ENCODE measurements at regions not wholly inside any gene's neighbourhood (a gene's known extent, or its start where the extent isn't known, plus 50 kb on each side); places are given as distances from the start of the nearest gene placed in this dataset.
"Not testable (repeated sequence)": the region's sequence is repeated elsewhere in the genome, so short reads cannot be mapped to it uniquely, and the experiment has no call there.

DNA sequence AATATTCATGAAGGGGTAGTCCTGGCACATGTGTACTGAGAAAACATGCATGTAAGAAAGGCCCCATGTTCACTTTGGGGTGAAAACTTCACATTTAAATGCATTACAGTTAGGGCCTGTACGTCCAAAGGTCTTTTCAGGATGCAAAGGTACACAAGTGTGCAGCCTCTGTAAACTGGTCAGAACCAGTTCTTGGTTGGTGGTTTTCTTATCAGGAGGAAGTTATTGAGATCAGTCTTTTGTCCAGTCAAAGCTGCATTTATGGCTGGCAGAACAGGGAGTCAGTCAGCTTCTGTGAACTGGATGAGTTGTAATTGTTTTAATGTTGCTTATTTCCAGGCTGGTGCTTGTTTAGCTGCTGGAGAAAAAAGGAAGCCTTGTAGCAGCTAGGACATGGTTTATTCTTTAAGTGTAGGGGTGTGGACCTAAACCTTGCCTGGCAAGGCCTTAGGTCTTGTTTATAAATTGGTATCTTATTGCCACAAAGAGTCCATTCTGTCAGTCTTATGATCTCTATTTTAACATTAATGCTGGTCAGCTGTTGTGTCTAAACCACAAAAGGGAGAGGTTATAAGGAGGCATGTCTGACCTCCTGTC, 1906.6 kb upstream of the TENM3 start:
- H3K27me3 Mint-ChIP-seq = no peaks in the 10 kb centered on the region
- no peak overlapping the region for H3K27ac Mint-ChIP-seq
- peaks cover 15 to 21% of the 10 kb centered on the region in 2 donors for H3K9me3 Mint-ChIP-seq
- no peaks in the 10 kb centered on the region for H3K4me1 Mint-ChIP-seq (ENCODE audit: low read depth in 2 of 2)
- H3K4me3 Mint-ChIP-seq = no peak overlapping the region
- DNase-seq (no peak), ATAC-seq (replicated peaks) (no peak)
- no peaks in the 10 kb centered on the region for H3K36me3 Mint-ChIP-seq (ENCODE audit: insufficient read depth)

- H3K27me3 Mint-ChIP-seq = no peaks in the 10 kb centered on the region
- no peak overlapping the region for H3K27ac Mint-ChIP-seq
- no peaks in the 10 kb centered on the region for H3K36me3 Mint-ChIP-seq (ENCODE audit: insufficient read depth)
- H3K9me3 Mint-ChIP-seq = peaks cover under 1 to 8% of the 10 kb centered on the region in 2 donors
- DNase-seq = no peak
- H3K4me3 Mint-ChIP-seq = no peak overlapping the region
- ATAC-seq (replicated peaks) = no peak
- no peaks in the 10 kb centered on the region for H3K4me1 Mint-ChIP-seq (ENCODE audit: low read depth in 2 of 2)
Measured at GRCh38 chr4:180341926-180342325, 1901.3 kb upstream of the TENM3 start.

DNA sequence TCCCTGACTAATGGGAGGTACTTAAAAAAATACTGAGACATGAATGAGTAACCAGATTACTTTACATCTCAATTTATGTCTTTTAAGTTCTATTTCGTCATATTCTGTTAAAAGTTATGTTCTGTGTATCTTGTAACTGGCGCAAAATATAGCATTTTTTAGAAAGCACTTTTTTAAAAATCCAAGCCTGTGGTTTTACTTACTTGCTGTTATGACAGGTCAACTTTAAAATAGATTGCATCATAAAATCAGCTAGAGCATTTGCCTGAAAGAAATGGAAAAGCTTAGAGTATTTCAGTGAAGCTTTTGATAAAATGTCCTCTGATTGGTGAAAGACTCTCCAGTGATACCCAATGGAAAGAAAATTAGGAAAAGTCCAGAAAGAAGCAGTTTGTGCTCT, 1892.3 kb upstream of the TENM3 start:
- Mint-ChIP-seq H3K36me3 (ENCODE audit: insufficient read depth) (no peaks in the 10 kb centered on the region), H3K27ac (no peak overlapping the region), H3K4me1 (ENCODE audit: low read depth in 2 of 2) (no peaks in the 10 kb centered on the region), H3K9me3 (peaks cover 7 to 10% of the 10 kb centered on the region in 2 donors), H3K4me3 (no peak overlapping the region), H3K27me3 (no peaks in the 10 kb centered on the region)
- no peak for ATAC-seq (replicated peaks)
- DNase-seq = no peak

DNA sequence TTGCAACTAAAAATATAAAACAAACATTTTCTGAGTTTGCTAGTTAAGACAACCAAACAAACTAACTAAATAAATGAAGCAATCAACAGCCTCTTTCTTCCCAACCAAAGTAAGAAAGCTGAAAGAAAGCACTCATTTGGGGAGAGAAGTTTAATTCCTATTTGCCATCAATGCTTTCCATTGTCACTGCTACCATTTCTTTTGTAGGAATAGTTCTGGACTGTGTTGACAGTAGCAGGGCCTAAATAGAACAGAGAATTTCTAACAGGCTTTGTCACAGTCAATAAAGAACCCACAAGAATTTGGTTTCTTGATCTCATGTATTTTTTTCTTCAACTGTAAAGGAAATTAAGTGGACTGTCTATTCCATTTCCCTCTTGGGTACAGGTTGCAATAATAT, 1886.4 kb upstream of the TENM3 start:
- no peaks in the 10 kb centered on the region for H3K4me1 Mint-ChIP-seq (ENCODE audit: low read depth in 2 of 2)
- peaks cover 3% of the 10 kb centered on the region for H3K36me3 Mint-ChIP-seq (ENCODE audit: insufficient read depth)
- H3K27me3 Mint-ChIP-seq = no peaks in the 10 kb centered on the region
- DNase-seq (no peak), ATAC-seq (replicated peaks) (no peak)
- no peak overlapping the region for H3K4me3 Mint-ChIP-seq
- no peak overlapping the region for H3K27ac Mint-ChIP-seq
- H3K9me3 Mint-ChIP-seq = peaks cover 14 to 20% of the 10 kb centered on the region in 2 donors

- not testable (repeated sequence) for H3K4me1 Mint-ChIP-seq (ENCODE audit: low read depth in 2 of 2); H3K27ac Mint-ChIP-seq; H3K36me3 Mint-ChIP-seq (ENCODE audit: insufficient read depth); ATAC-seq (replicated peaks); DNase-seq; H3K27me3 Mint-ChIP-seq; H3K4me3 Mint-ChIP-seq
- peaks cover 12 to 17% of the 10 kb centered on the region in 2 donors for H3K9me3 Mint-ChIP-seq
Measured at GRCh38 chr4:180360113-180360512, 1883.1 kb upstream of the TENM3 start.

DNA sequence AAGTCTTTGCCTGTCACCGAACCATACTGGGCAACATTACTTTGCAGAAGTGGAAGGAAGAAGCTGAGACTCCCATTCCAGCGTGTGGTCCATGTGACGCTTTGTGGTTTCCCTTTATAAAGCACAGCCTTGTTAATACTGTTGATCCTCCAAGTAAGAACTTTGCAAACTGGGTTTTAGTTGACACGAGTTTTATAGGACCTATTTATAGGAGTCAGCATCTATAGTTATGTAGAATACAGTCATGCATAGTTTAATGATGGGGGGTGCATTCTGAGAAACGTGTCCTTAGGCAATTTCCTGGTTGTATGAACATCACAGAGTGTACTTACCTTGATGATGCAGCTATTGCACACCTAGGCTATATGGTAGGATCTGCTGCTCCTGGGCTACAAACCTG, 1879.4 kb upstream of the TENM3 start:
- H3K36me3 Mint-ChIP-seq (ENCODE audit: insufficient read depth) = peaks cover 3% of the 10 kb centered on the region
- no peaks in the 10 kb centered on the region for H3K27me3 Mint-ChIP-seq
- no peaks in the 10 kb centered on the region for H3K4me1 Mint-ChIP-seq (ENCODE audit: low read depth in 2 of 2)
- no peak overlapping the region for H3K4me3 Mint-ChIP-seq
- DNase-seq = no peak
- no peak overlapping the region for H3K27ac Mint-ChIP-seq
- no peak for ATAC-seq (replicated peaks)
- peaks cover 12 to 19% of the 10 kb centered on the region in 2 donors for H3K9me3 Mint-ChIP-seq

- H3K36me3 Mint-ChIP-seq (ENCODE audit: insufficient read depth) = no peaks in the 10 kb centered on the region
- no peaks in the 10 kb centered on the region for H3K27me3 Mint-ChIP-seq
- DNase-seq (no peak), ATAC-seq (replicated peaks) (no peak)
- H3K4me3 Mint-ChIP-seq = no peak overlapping the region
- no peaks in the 10 kb centered on the region for H3K4me1 Mint-ChIP-seq (ENCODE audit: low read depth in 2 of 2)
- no peak overlapping the region for H3K27ac Mint-ChIP-seq
- H3K9me3 Mint-ChIP-seq = peaks cover 1 to 2% of the 10 kb centered on the region in 2 donors
Measured at GRCh38 chr4:180372691-180373090, 1870.5 kb upstream of the TENM3 start.

DNA sequence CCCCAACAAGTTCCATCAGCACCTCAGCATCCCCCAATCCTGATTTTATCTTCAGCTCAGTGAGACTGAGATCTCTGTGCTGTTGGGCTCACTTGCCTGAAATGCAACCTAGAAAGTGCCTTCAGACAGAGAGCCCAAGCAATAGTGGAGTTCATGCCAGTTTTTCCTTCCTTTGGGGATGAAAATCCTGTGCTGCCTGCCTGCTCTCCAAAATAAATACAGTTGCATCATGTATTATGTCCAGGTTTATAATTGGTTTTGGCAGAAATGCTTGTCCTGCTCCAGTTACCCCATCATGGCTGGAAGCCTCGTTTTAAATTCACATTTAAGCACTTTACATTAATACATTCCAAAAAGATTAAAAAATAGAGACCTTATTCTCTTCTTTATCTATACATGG, 1865.5 kb upstream of the TENM3 start:
- Mint-ChIP-seq H3K27ac (no peak overlapping the region), H3K4me1 (ENCODE audit: low read depth in 2 of 2) (no peaks in the 10 kb centered on the region), H3K36me3 (ENCODE audit: insufficient read depth) (no peaks in the 10 kb centered on the region), H3K9me3 (peaks cover 0 to 9% of the 10 kb centered on the region in 2 donors), H3K27me3 (no peaks in the 10 kb centered on the region), H3K4me3 (no peak overlapping the region)
- ATAC-seq (replicated peaks) = no peak
- no peak for DNase-seq

DNA sequence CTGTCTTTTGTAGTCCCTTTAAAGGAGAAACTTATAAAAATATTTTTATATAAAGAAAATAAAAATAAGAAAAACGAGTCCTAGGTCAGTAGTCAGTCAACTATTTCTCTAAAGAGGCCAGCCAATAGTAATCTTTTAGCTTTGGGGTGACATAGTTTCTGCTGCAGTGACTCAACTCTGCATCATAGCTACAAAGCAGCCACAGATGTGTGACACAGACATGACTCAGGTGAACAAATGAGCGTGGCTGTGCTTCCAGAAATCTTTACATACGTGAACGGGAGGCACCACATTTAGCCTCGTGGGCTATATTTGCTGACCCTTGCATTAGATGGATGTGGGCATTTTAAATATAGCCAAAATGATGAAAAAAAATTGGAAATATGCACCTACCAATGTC, 1862.5 kb upstream of the TENM3 start:
- Mint-ChIP-seq H3K36me3 (ENCODE audit: insufficient read depth) (no peaks in the 10 kb centered on the region), H3K4me3 (no peak overlapping the region)
- DNase-seq = no peak

GRCh38 chr4:180391613-180392012, 1851.6 kb upstream of the TENM3 start:
- peaks cover 2 to 15% of the 10 kb centered on the region in 2 donors for H3K9me3 Mint-ChIP-seq
- no peak for ATAC-seq (replicated peaks)
- H3K36me3 Mint-ChIP-seq (ENCODE audit: insufficient read depth) = no peaks in the 10 kb centered on the region
- no peak overlapping the region for H3K4me3 Mint-ChIP-seq
- no peak overlapping the region for H3K27ac Mint-ChIP-seq
- no peaks in the 10 kb centered on the region for H3K4me1 Mint-ChIP-seq (ENCODE audit: low read depth in 2 of 2)
- DNase-seq = no peak
- H3K27me3 Mint-ChIP-seq = no peaks in the 10 kb centered on the region

More for the DNA sequence above, 1862.5 kb upstream of the TENM3 start:
- no peak for ATAC-seq (replicated peaks)
- H3K9me3 Mint-ChIP-seq = peaks cover 9 to 15% of the 10 kb centered on the region in 2 donors
- H3K27ac Mint-ChIP-seq = no peak overlapping the region
- H3K27me3 Mint-ChIP-seq = no peaks in the 10 kb centered on the region
- H3K4me1 Mint-ChIP-seq (ENCODE audit: low read depth in 2 of 2) = no peaks in the 10 kb centered on the region

DNA sequence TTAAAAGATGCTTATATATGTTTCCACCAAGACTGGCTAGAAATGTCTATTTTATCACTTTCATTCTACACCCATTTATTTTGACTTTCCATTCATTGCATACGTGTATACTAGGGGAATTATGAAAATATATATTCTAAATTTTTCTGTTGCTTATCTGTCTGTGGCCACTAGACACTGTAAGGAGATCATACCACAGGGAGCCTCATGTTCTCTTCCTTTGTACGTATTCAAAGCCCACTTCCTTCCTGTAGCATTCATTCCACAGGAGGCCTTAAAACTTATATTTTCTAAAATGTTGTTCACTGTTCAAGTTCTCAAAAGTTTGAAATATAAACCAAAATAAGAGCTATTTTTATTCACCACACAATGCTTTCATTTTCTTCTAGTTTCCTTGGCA, 1848.9 kb upstream of the TENM3 start:
- DNase-seq (no peak), ATAC-seq (replicated peaks) (no peak)
- H3K36me3 Mint-ChIP-seq (ENCODE audit: insufficient read depth) = no peaks in the 10 kb centered on the region
- H3K27me3 Mint-ChIP-seq = no peaks in the 10 kb centered on the region
- H3K9me3 Mint-ChIP-seq = peaks cover 2 to 15% of the 10 kb centered on the region in 2 donors
- H3K4me3 Mint-ChIP-seq = no peak overlapping the region
- H3K27ac Mint-ChIP-seq = no peak overlapping the region
- no peaks in the 10 kb centered on the region for H3K4me1 Mint-ChIP-seq (ENCODE audit: low read depth in 2 of 2)

DNA sequence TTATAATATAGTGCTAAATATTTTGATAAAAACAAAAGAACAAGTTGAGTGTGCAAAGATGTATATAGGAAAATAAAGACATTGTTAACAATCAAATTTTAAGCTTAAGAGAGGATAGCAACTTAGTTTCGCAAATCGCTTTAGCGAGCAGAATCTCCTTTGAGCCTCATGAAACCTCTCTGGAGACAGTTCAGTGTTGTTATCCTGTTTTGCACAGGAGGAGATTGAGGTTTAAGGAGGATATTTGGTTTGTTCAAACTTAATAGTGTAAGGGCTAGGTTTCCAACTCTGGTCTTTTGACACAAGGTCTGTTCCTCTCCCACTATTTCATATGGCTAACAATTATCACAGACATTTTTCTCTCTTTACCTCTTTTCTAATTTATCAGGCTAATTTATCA, 1848.5 kb upstream of the TENM3 start:
- no peak for ATAC-seq (replicated peaks)
- no peak for DNase-seq
- Mint-ChIP-seq H3K9me3 (peaks cover 2 to 15% of the 10 kb centered on the region in 2 donors), H3K27ac (no peak overlapping the region), H3K4me3 (no peak overlapping the region), H3K4me1 (ENCODE audit: low read depth in 2 of 2) (no peaks in the 10 kb centered on the region), H3K27me3 (no peaks in the 10 kb centered on the region), H3K36me3 (ENCODE audit: insufficient read depth) (no peaks in the 10 kb centered on the region)

DNA sequence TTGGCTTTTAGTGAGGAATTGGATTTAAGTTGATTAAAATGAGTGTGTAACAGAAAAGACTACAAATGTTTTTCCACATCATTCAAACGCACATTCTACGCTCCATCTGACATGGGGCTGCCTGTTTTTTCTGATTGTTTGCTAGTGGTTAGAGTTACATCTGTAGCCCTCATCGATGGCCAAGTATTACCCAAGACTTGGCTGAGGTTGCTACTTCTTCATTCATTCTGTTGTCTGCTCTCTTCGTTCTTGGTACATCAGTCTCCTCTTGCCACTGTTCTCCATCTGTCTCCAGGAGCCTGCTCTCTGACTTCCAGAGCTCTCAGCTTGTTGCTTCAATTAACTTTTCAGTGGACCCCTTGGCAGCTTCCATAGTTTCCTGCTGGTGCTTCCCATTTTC, 1844.6 kb upstream of the TENM3 start:
- Mint-ChIP-seq H3K4me1 (ENCODE audit: low read depth in 2 of 2) (no peaks in the 10 kb centered on the region), H3K27ac (no peak overlapping the region), H3K9me3 (peaks cover 15 to 33% of the 10 kb centered on the region in 2 donors), H3K36me3 (ENCODE audit: insufficient read depth) (no peaks in the 10 kb centered on the region), H3K27me3 (no peaks in the 10 kb centered on the region), H3K4me3 (no peak overlapping the region)
- DNase-seq (no peak), ATAC-seq (replicated peaks) (no peak)

DNA sequence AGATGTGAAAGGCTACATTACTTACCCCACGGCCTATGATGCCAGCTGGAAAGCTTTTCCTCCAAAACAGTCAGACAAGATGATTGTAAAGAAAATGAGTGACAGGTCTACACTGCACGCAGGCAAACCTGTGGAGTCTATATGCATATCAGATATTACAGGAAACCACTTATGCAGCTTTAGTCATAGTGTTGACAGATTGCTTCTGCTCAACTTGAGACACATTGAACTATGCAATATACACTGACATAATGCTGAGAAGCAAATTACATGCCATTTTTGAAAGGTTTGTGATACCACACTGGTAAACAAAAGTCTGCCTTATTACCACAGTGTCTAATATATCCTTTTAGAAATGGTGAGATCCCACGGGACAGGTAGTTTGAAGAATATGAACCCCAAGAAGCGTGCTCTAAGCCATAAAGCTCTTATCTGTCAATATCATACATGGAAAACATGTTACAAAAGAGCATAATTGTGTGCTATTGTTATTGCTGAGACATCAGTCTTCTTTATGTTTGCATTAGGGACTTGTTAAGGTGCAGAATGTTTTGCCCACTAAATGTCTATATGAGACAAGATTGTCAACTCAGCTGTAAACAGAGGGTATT, 1835.8 kb upstream of the TENM3 start:
- ATAC-seq (replicated peaks) (no peak), DNase-seq (no peak)
- peaks cover 9 to 13% of the 10 kb centered on the region in 2 donors for H3K9me3 Mint-ChIP-seq
- H3K4me1 Mint-ChIP-seq (ENCODE audit: low read depth in 2 of 2) = no peaks in the 10 kb centered on the region
- H3K36me3 Mint-ChIP-seq (ENCODE audit: insufficient read depth) = no peaks in the 10 kb centered on the region
- no peaks in the 10 kb centered on the region for H3K27me3 Mint-ChIP-seq
- no peak overlapping the region for H3K4me3 Mint-ChIP-seq
- no peak overlapping the region for H3K27ac Mint-ChIP-seq

Data from effector memory CD8-positive, alpha-beta T cell (primary cell).